Fibroblast of skin of abdomen (primary cell): ENCODE measurements at regions not wholly inside any gene's neighbourhood (a gene's known extent, or its start where the extent isn't known, plus 50 kb on each side); places are given as distances from the start of the nearest gene placed in this dataset.

Experiments used
- DNase-seq: peaks from one replicate; pipeline ENCODE4 v3.0.0-alpha.2; 2013

- DNase-seq = no peak
These were observed 442.4 kb downstream of the EPHA4 start for GRCh38 chr2:221129657-221130056.

- no peak for DNase-seq
These were observed 441.7 kb downstream of the EPHA4 start for GRCh38 chr2:221130431-221130830.

- DNase-seq = no peak
These were observed 438.2 kb downstream of the EPHA4 start for GRCh38 chr2:221133941-221134340.

GRCh38 chr2:221134718-221135117, 437.4 kb downstream of the EPHA4 start:
- DNase-seq = no peak

- DNase-seq = no peak
These were observed 436.4 kb downstream of the EPHA4 start for GRCh38 chr2:221135699-221136098.

GRCh38 chr2:221137385-221137784, 434.7 kb downstream of the EPHA4 start:
- DNase-seq = no peak

- DNase-seq = no peak
These were observed 429.8 kb downstream of the EPHA4 start for GRCh38 chr2:221142341-221142740.

- no peak for DNase-seq
These were observed 428.9 kb downstream of the EPHA4 start for GRCh38 chr2:221143231-221143630.

- no peak for DNase-seq
These were observed 427.2 kb downstream of the EPHA4 start for GRCh38 chr2:221144909-221145308.

- DNase-seq = no peak
These were observed 426.7 kb downstream of the EPHA4 start for GRCh38 chr2:221145396-221145795.

- DNase-seq = no peak
These were observed 418.9 kb downstream of the EPHA4 start for GRCh38 chr2:221153226-221153625.

- no peak for DNase-seq
These were observed 417.9 kb downstream of the EPHA4 start for GRCh38 chr2:221154176-221154575.

- DNase-seq = no peak
These were observed 415.9 kb downstream of the EPHA4 start for GRCh38 chr2:221156062-221156734.

- no peak for DNase-seq
These were observed 410.9 kb downstream of the EPHA4 start for GRCh38 chr2:221161186-221161585.

- DNase-seq = peak; percentile 49
These were observed 405.8 kb downstream of the EPHA4 start for GRCh38 chr2:221166292-221166691.

- DNase-seq = no peak
These were observed 404.5 kb downstream of the EPHA4 start for GRCh38 chr2:221167561-221167960.

GRCh38 chr2:221169724-221170123, 402.4 kb downstream of the EPHA4 start:
- DNase-seq = no peak

GRCh38 chr2:221170548-221170947, 401.6 kb downstream of the EPHA4 start:
- DNase-seq = no peak

GRCh38 chr2:221176667-221177066, 395.4 kb downstream of the EPHA4 start:
- DNase-seq = no peak

- no peak for DNase-seq
These were observed 394.0 kb downstream of the EPHA4 start for GRCh38 chr2:221178139-221178538.

GRCh38 chr2:221186873-221187272, 385.2 kb downstream of the EPHA4 start:
- no peak for DNase-seq

- no peak for DNase-seq
These were observed 382.6 kb downstream of the EPHA4 start for GRCh38 chr2:221189431-221190067.

- DNase-seq = no peak
These were observed 376.3 kb downstream of the EPHA4 start for GRCh38 chr2:221195829-221196228.

- DNase-seq = no peak
These were observed 374.8 kb downstream of the EPHA4 start for GRCh38 chr2:221197225-221197856.
